Neural cell (in vitro differentiated cells): ENCODE measurements at regions not wholly inside any gene's neighbourhood (a gene's known extent, or its start where the extent isn't known, plus 50 kb on each side); places are given as distances from the start of the nearest gene placed in this dataset.

Experiments
- EP300 ChIP-seq: fragments of 450-650 bp; conservative IDR thresholded peaks from 2 replicates; pipeline ENCODE4 v1.6.1; 2014; ENCODE audit warnings: antibody characterized with exemption, mild to moderate bottlenecking, moderate library complexity; ENCODE audit not compliant: poor library complexity, severe bottlenecking
- EZH2 ChIP-seq: fragments of 200-600, 300-800 bp; shearing (Covaris generic), sonication (generic); IDR thresholded peaks from 2 replicates; pipeline ENCODE4 v1.6.1; 2014; ENCODE audit warnings: antibody characterized with exemption, low read length, borderline replicate concordance, mild to moderate bottlenecking; ENCODE audit not compliant: insufficient read depth, poor library complexity, severe bottlenecking
- MXI1 ChIP-seq: fragments of 450-650 bp; conservative IDR thresholded peaks from 2 replicates; pipeline ENCODE4 v1.6.1; 2014; ENCODE audit warnings: antibody characterized with exemption, mild to moderate bottlenecking; ENCODE audit not compliant: poor library complexity, severe bottlenecking
- POLR2AphosphoS5 ChIP-seq: IDR thresholded peaks from 2 replicates; pipeline ENCODE4 v1.6.1; 2012
- SMC3 ChIP-seq: fragments of 450-650 bp; conservative IDR thresholded peaks from 2 replicates; pipeline ENCODE4 v1.6.1; 2014; ENCODE audit warnings: antibody characterized with exemption, mild to moderate bottlenecking, moderate library complexity; ENCODE audit not compliant: poor library complexity
- TAF1 ChIP-seq: IDR thresholded peaks from 2 replicates; pipeline ENCODE4 v1.6.1; 2012; ENCODE audit warnings: low read depth
- TF ChIP-seq, protein P1 (sequence below): fragments of 450-650 bp; IDR thresholded peaks from 2 replicates; pipeline ENCODE4 v1.5.1; 2014; ENCODE audit warnings: antibody characterized with exemption, mild to moderate bottlenecking, moderate library complexity; ENCODE audit not compliant: poor library complexity, severe bottlenecking
- TF ChIP-seq, protein P2 (sequence below): IDR thresholded peaks from 2 replicates; pipeline ENCODE4 v1.6.1; 2012; ENCODE audit warnings: borderline replicate concordance

DNA sequence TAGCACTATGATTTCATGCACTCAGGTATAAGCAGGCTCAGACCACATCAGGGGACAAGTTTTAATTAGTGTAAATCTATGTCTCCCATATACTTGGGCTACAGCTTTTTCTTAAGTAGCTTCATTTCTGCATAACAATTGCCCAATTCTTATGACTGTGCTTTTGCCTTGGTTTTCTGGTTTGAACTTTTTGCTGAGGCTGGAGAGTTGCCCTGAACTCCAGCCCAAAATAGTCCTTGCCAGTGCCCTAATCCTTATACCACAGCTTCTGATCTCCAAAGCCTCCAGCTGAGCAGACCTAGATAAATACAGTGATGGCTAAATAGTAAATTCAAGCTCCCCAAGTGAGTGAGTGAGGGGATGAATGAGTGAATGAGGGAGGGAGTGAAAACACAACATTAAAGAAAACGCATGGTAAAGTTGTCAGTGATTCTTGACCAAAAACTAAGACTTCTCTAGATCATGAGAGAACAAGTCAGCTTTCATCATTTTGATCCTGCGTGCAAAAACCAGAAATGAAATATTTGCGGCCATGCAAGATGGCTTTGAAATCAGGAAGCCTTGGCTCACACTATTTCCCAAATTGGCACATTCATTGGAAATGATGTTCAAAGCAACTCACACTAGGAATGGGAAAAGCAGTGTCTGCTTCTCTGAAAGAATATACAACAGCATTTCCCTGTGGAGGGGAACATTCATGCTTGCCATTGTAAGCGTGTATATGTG is 437.1 kb upstream of the CTSO start:
- TF ChIP-seq EP300 = no peak
- TF ChIP-seq POLR2AphosphoS5 = no peak
- TF ChIP-seq, protein P1, sequence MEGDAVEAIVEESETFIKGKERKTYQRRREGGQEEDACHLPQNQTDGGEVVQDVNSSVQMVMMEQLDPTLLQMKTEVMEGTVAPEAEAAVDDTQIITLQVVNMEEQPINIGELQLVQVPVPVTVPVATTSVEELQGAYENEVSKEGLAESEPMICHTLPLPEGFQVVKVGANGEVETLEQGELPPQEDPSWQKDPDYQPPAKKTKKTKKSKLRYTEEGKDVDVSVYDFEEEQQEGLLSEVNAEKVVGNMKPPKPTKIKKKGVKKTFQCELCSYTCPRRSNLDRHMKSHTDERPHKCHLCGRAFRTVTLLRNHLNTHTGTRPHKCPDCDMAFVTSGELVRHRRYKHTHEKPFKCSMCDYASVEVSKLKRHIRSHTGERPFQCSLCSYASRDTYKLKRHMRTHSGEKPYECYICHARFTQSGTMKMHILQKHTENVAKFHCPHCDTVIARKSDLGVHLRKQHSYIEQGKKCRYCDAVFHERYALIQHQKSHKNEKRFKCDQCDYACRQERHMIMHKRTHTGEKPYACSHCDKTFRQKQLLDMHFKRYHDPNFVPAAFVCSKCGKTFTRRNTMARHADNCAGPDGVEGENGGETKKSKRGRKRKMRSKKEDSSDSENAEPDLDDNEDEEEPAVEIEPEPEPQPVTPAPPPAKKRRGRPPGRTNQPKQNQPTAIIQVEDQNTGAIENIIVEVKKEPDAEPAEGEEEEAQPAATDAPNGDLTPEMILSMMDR = no peak
- TF ChIP-seq MXI1 = no peak
- no peak for TF ChIP-seq EZH2
- TF ChIP-seq, protein P2, sequence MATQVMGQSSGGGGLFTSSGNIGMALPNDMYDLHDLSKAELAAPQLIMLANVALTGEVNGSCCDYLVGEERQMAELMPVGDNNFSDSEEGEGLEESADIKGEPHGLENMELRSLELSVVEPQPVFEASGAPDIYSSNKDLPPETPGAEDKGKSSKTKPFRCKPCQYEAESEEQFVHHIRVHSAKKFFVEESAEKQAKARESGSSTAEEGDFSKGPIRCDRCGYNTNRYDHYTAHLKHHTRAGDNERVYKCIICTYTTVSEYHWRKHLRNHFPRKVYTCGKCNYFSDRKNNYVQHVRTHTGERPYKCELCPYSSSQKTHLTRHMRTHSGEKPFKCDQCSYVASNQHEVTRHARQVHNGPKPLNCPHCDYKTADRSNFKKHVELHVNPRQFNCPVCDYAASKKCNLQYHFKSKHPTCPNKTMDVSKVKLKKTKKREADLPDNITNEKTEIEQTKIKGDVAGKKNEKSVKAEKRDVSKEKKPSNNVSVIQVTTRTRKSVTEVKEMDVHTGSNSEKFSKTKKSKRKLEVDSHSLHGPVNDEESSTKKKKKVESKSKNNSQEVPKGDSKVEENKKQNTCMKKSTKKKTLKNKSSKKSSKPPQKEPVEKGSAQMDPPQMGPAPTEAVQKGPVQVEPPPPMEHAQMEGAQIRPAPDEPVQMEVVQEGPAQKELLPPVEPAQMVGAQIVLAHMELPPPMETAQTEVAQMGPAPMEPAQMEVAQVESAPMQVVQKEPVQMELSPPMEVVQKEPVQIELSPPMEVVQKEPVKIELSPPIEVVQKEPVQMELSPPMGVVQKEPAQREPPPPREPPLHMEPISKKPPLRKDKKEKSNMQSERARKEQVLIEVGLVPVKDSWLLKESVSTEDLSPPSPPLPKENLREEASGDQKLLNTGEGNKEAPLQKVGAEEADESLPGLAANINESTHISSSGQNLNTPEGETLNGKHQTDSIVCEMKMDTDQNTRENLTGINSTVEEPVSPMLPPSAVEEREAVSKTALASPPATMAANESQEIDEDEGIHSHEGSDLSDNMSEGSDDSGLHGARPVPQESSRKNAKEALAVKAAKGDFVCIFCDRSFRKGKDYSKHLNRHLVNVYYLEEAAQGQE = no peak
- TF ChIP-seq TAF1 = no peak
- TF ChIP-seq SMC3 = no peak
